GM18873 (cell line): ENCODE measurements at regions not wholly inside any gene's neighbourhood (a gene's known extent, or its start where the extent isn't known, plus 50 kb on each side); places are given as distances from the start of the nearest gene placed in this dataset.
"Not testable (repeated sequence)": the region's sequence is repeated elsewhere in the genome, so short reads cannot be mapped to it uniquely, and the experiment has no call there.

ENCODE experiments used
- ATAC-seq: cut with Tn5 transposase; IDR thresholded peaks from one replicate; pipeline ENCODE4 v1.9.1; 2021; ENCODE audit warnings: mild to moderate bottlenecking, moderate library complexity, moderate number of reproducible peaks; ENCODE audit not compliant: unreplicated experiment, low FRiP score

GRCh38 chr13:40024967-40025714, 369.7 kb downstream of the COG6 start:
- no peak for ATAC-seq

DNA sequence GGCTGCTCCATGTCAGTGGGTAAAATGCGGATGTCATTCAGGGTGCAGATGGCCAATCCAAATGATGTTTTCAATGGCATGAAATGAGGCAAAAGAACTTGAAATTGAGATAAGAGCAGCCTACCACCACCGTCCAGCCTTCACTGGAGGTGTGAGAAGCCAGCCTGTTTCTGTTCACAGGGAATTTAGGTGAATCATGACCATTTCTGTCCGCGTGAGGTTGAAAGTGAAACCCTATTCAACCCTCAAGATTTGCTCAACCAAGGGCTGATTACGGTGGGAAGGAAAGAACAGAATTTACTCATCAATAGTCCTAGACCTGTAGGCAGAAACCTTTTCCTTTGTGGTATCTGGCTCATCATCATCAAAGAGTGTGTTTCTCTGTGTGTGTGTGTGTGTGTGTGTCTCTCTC, 370.7 kb downstream of the COG6 start:
- peak; percentile 96 for ATAC-seq

DNA sequence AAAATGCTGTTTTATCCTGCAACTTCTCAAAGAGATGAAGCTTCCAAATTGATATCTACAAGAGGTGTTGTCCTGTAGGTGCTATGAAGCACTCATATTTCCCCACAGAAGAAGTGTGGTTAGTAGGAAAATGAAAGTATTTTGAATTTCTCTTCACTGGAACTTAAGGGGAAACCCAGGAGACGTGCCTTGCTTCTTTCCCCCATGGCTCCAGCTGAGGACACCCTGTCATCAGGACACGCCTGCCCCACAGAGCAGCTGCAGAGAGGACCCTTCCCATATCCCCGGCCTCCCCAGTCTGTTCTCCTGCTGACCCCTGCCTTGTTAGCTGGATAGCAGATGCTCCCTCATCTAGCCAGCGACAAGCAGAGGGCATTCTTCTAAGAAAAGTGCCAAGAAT, 371.3 kb downstream of the COG6 start:
- peak; percentile 28 for ATAC-seq

- no peak for ATAC-seq
Observed at GRCh38 chr13:40028446-40028845, 373.0 kb downstream of the COG6 start.

DNA sequence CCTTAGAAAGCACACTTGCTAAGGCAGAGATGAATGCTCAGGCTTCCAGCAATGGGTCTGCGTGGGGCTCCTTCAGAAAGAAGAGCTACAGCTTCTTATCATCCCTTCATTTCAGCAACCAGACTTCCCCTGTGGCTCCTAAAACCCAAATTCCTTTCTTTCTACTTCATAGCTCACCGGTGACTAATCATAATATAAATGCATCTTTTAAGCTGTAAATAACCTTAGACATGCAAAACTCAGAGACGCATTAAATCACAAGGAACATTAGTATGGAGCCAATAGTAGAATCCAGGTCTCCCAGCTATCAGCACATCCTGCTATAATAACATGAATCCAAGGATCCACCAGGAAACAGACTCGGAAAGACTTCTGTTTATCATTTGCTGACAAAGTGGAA, 375.6 kb downstream of the COG6 start:
- no peak for ATAC-seq

- no peak for ATAC-seq
Observed at GRCh38 chr13:40039061-40039460, 383.6 kb downstream of the COG6 start.

DNA sequence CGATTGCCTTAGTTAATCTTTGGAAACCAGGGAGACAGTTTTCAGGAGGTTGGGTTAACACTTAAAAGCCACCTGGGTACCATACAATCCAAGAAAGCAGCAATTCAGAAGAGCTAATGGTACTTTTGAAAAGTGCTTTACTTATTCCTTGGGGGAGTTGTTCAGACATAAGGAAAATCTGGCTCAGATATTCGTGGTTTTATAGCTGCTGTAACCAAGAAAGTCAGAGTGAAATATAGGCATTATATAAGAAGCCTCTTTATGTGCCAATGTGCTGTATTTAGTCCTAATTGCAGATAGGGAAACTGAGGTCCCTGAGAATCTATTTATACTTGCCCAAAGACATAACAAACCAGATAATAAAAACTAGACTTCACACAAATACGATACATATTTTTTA, 387.5 kb downstream of the COG6 start:
- ATAC-seq, result no peak

DNA sequence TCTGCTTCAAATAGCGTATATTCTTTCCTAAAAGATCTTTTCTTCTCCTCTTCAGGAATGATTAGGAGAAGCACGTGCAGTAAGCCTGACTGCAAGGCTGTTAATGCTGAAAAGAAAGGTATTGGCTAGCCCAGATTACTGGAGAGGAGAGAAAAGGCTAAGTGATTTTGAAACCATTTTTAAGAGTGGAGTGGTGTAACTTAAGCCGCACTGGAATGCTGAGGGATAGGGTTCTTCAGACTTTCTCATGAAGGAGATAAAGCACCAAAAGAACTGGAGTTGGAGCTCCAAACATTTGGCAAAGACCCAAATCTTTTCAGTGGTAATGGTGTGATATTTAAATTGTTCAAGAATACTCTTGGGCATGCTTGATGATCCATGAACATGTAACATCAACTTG, 388.3 kb downstream of the COG6 start:
- ATAC-seq, result no peak

GRCh38 chr13:40047322-40047771, 391.9 kb downstream of the COG6 start:
- ATAC-seq, result peak; percentile 81

GRCh38 chr13:40048551-40048950, 393.1 kb downstream of the COG6 start:
- ATAC-seq, result no peak

GRCh38 chr13:40052954-40053353, 397.5 kb downstream of the COG6 start:
- no peak for ATAC-seq

- ATAC-seq, result no peak
Observed at GRCh38 chr13:40053401-40053800, 397.9 kb downstream of the COG6 start.

- not testable (repeated sequence) for ATAC-seq
Observed at GRCh38 chr13:40054422-40054821, 399.0 kb downstream of the COG6 start.

DNA sequence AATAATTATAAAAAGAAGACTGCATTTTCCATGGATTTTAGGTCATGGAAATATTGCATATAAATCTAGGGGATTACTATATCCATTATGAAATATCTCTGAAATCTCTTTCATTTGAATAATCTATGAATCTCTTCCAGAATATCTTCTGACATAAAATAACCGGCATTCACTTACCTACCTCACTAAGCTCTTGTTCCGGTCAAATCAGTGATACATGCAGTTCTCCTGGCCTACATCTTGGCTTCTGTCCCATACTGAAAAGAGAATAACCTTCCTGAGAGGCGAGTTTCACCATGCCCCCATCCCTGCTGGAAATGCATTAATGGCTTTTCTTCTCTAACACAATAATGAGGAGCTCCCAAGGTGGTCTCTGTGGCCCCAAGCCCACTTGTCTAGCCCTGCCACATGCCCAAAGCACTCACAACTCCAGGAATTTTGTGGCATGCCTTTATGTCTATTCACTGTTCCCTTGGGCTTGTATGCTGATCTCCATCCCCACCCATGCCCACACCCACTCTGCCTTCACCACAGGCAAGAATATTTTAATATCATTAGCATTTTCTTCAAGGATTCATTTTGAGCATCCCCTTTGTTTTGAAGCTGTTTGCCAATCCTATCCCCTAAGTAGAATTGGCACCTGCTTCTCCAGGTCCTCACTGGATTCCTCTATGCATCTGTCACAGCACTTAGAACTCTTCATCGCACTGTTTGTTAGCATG, 401.6 kb downstream of the COG6 start:
- ATAC-seq, result no peak

DNA sequence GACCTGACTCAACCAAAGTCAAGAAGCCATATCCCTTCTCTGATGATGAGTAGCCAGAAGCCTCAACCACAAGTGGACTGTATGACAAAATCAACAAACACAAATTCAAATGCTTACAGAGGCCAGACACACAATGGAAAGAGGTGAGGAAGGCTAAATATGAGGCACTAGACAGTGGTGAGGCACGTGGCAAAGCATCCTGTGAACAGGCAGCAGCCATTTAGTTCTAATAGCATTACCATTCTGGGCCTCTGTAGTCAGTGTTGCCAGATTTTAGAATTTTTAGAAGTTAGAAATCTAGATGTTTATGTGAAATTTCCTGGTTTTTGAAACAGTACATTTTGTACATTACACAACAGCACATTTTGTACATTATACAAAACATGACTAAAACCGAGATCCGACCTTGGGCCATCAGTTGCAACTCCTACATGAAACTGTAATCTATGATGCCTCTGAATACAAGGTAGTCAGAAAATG, 403.3 kb downstream of the COG6 start:
- ATAC-seq, result no peak

DNA sequence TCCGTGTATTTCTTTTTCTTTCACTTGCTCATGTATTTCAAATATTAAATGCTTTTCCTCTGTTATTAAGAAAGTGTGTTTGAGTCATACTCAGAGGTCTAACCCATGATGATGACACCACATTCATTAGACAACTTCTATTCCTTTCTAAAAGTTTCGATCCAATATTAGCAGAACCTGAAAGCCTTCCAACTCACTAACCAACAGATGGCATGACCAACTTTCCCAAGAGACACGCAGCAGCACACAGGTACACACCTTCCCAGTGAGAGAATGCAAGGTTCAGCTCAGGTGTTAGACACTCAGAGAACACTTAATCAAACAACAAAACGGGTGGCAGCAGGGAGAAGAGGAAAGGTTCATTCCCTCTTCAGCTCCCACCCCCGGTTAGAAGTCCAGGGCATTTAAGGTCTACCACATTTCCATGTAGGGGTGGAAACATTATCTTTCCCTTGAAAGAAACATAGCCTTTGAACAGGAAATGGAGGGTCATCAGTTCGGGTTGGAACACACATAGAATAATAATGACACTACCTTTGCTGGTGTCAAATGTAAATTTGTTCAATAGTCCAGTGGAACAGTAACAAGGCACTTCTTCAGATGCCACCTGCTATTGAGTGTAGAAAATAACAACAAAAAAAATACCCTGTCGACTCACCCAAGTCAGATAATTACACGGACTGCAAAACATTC, 404.2 kb downstream of the COG6 start:
- no peak for ATAC-seq

DNA sequence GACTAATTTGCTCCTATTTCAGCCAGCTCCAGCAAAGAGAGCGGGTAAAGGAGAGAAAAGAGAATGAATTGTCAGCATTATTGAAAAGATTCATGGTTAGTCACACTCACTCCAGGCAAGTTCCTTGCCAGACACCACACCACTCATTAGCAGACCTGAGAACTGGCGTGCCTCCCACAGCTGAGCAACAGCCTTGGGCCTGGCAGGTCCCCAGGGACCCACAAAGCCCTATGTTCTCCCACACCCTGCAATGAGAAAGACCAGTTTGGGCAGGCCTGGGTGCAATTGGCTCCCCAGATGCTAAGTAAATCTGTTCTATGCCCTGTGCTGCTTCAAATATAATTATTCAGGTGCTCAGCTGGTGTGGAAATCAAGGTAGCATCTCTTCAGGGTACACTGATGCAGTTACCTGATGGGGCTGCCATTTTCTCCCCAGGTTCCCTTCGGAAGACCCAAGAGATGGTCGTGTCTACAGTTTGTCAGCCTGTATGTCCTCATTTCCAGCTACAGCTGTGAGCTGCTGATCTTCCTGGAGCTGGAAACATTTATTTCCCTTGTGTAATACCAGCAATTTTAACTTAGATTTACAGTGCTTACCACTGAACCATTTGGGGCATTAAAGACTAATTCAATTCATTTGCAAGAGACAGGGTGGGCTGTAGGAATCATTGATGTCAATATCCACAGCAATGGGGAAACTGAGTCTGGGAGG, 405.0 kb downstream of the COG6 start:
- ATAC-seq, result peak; percentile 56

GRCh38 chr13:40061466-40062450, 406.3 kb downstream of the COG6 start:
- ATAC-seq, result no peak

DNA sequence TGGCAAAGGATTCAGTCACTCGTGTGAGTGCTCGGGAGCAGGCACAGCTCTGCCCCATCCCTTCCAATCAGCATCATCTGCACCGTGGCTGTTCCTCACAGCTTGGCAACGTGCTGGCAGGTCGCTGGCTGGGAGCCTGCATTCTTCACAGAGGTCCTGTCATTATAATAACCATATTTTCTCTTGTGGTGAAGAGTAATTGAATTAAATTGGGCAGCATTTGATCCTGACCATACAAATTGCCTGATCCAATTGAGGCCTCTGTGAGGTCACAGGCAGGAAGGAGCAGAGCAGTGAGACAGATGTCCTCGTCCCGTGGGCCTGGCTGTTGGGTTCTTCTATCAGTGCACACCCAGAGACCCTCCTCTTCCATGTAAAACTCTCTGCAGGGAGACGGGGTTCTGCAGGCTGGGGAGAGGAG, 407.8 kb downstream of the COG6 start:
- no peak for ATAC-seq
